Smooth muscle cell (in vitro differentiated cells): ENCODE measurements at regions not wholly inside any gene's neighbourhood (a gene's known extent, or its start where the extent isn't known, plus 50 kb on each side); places are given as distances from the start of the nearest gene placed in this dataset.

Experiments used
- DNase-seq: peaks from one replicate; lab custom pipeline; 2025; ENCODE audit not compliant: unreplicated experiment; lab: John Stamatoyannopoulos, UW
- H2AFZ ChIP-seq: fragments of 200-600 bp; sonication (generic); 2 replicates; pipeline ENCODE4 v1.6.0; 2016; ENCODE audit warnings: antibody characterized with exemption, low read depth, mild to moderate bottlenecking
- H3F3A ChIP-seq: fragments of 200-600 bp; sonication (generic); 2 replicates; pipeline ENCODE4 v1.6.0; 2017; ENCODE audit warnings: antibody characterized with exemption, low read depth
- H3K27ac ChIP-seq: fragments of 200-600 bp; sonication (generic); 2 replicates; pipeline ENCODE4 v1.5.1; 2016; ENCODE audit warnings: low read depth, mild to moderate bottlenecking
- H3K27me3 ChIP-seq: fragments of 200-600 bp; sonication (generic); 2 replicates; pipeline ENCODE4 v1.6.1; 2016; ENCODE audit warnings: low read depth, mild to moderate bottlenecking
- H3K36me3 ChIP-seq: fragments of 200-600 bp; sonication (generic); 2 replicates; pipeline ENCODE4 v1.5.1; 2016; ENCODE audit warnings: low read depth
- H3K4me1 ChIP-seq: fragments of 200-600 bp; sonication (generic); 2 replicates; pipeline ENCODE4 v1.5.1; 2016; ENCODE audit warnings: low read depth
- H3K4me2 ChIP-seq: fragments of 200-600 bp; sonication (generic); 2 replicates; pipeline ENCODE4 v1.6.0; 2016; ENCODE audit warnings: mild to moderate bottlenecking
- H3K4me3 ChIP-seq: fragments of 200-600 bp; sonication (generic); 2 replicates; pipeline ENCODE4 v1.5.1; 2016; ENCODE audit warnings: mild to moderate bottlenecking
- H3K79me2 ChIP-seq: fragments of 200-600 bp; sonication (generic); 2 replicates; pipeline ENCODE4 v1.6.0; 2016; ENCODE audit warnings: low read depth, mild to moderate bottlenecking
- H3K9ac ChIP-seq: fragments of 200-600 bp; sonication (generic); 2 replicates; pipeline ENCODE4 v1.6.0; 2016; ENCODE audit warnings: low read depth
- H3K9me3 ChIP-seq: fragments of 200-600 bp; sonication (generic); replicated peaks from 2 replicates; pipeline ENCODE4 v1.5.1; 2016; ENCODE audit warnings: low read depth
- H4K20me1 ChIP-seq: fragments of 200-600 bp; sonication (generic); 2 replicates; pipeline ENCODE4 v1.6.0; 2016; ENCODE audit warnings: low read depth
- WGBS: methylation state at CpG from one replicate; pipeline ENCODE4 v1.1.7; 2016; ENCODE audit warnings: low lambda C conversion rate; 5-methylcytosine and 5-hydroxymethylcytosine counted together
- TF ChIP-seq, protein P1 (sequence below): fragments of 200-600 bp; sonication (generic); IDR thresholded peaks from 2 replicates; pipeline ENCODE4 v1.5.1; 2017; ENCODE audit warnings: borderline replicate concordance, mild to moderate bottlenecking, antibody characterized with exemption; ENCODE audit not compliant: insufficient read depth, poor library complexity, severe bottlenecking

DNA sequence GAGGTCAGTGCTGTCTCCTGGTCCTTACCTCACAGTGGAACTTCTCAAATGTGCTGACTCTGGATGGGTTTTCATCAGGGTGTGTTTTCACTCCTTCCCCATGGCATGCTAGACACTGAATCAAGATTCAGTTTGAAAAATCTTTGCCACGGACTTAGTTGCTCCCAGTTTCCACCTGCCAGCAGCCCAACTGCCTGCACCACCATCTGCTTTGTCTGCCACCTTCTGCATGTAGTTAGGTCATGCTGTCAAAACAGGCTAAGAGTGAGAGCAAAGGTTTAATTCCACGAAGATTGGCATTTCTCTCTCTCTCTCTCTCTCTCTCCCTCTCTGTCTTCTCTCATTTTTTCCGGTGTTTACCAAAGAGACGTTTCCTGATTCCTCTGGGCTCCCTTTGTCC, 258.0 kb upstream of the EDNRA start:
- no peak for DNase-seq
- no peak overlapping the region for H2AFZ ChIP-seq
- no peaks in the 10 kb centered on the region for H3K36me3 ChIP-seq
- no peak overlapping the region for H3K4me2 ChIP-seq
- H3K27ac ChIP-seq: no peak overlapping the region
- no peaks in the 10 kb centered on the region for H3F3A ChIP-seq
- no peak overlapping the region for H3K4me3 ChIP-seq
- H3K27me3 ChIP-seq: no peaks in the 10 kb centered on the region
- no peaks in the 10 kb centered on the region for H3K4me1 ChIP-seq
- 82% methylated on average over 4 of the region's 4 CpGs for WGBS
- H4K20me1 ChIP-seq: no peaks in the 10 kb centered on the region
- no peaks in the 10 kb centered on the region for H3K79me2 ChIP-seq
- TF ChIP-seq, protein P1, sequence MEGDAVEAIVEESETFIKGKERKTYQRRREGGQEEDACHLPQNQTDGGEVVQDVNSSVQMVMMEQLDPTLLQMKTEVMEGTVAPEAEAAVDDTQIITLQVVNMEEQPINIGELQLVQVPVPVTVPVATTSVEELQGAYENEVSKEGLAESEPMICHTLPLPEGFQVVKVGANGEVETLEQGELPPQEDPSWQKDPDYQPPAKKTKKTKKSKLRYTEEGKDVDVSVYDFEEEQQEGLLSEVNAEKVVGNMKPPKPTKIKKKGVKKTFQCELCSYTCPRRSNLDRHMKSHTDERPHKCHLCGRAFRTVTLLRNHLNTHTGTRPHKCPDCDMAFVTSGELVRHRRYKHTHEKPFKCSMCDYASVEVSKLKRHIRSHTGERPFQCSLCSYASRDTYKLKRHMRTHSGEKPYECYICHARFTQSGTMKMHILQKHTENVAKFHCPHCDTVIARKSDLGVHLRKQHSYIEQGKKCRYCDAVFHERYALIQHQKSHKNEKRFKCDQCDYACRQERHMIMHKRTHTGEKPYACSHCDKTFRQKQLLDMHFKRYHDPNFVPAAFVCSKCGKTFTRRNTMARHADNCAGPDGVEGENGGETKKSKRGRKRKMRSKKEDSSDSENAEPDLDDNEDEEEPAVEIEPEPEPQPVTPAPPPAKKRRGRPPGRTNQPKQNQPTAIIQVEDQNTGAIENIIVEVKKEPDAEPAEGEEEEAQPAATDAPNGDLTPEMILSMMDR: no peak
- no peaks in the 10 kb centered on the region for H3K9me3 ChIP-seq
- no peak overlapping the region for H3K9ac ChIP-seq

DNA sequence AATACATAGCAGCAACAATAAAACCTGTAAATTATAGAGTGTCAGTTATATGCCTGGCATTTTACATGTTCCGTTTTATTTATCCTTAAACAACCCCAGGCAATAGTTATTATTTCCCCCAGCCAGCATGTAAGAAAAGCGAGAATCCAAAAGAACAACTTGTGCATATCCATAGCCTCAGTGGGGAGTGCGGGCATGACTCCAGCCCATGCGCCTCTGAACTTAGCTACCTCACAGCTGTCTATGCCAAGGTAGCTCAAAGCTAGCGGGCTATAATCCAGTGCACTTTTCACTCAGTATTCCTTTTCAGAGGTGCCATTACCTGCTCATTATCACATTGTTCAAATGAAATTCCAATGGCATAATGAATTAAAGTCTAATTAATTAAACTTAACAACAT, 257.3 kb upstream of the EDNRA start:
- Histone ChIP-seq H2AFZ (no peak overlapping the region), H3K9me3 (no peaks in the 10 kb centered on the region), H3K27ac (no peak overlapping the region), H3K36me3 (no peaks in the 10 kb centered on the region), H3K4me1 (no peaks in the 10 kb centered on the region), H3K9ac (no peak overlapping the region), H3K27me3 (no peaks in the 10 kb centered on the region), H3K79me2 (no peaks in the 10 kb centered on the region), H3K4me2 (no peak overlapping the region), H3K4me3 (no peak overlapping the region), H4K20me1 (no peaks in the 10 kb centered on the region), H3F3A (no peaks in the 10 kb centered on the region)
- TF ChIP-seq, protein P1: no peak
- 94% methylated on average over 5 of the region's 5 CpGs for WGBS
- DNase-seq: no peak

DNA sequence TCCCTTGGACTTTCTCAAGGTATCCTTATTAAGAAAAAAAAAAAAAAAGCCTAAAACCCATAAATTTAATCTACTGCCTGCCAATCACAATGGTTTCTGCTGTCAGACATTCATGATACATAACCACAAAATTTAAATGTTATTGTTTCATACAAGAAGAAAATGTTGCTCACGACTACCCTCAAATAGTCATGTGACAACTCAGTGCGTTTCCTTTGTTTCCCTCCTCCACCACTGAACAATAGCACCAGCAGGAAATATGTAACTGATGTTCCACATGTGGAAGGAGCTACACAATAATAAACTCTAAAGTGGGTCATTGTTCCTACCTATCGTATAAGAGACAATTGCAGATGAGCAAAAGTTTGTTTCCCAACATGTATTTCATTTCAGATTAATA, 244.1 kb upstream of the EDNRA start:
- H2AFZ ChIP-seq: no peak overlapping the region
- no peaks in the 10 kb centered on the region for H3K79me2 ChIP-seq
- H3K27me3 ChIP-seq: no peaks in the 10 kb centered on the region
- H3K4me1 ChIP-seq: no peaks in the 10 kb centered on the region
- no peaks in the 10 kb centered on the region for H4K20me1 ChIP-seq
- TF ChIP-seq, protein P1: no peak
- 86% methylated on average over 3 of the region's 3 CpGs for WGBS
- no peaks in the 10 kb centered on the region for H3K9me3 ChIP-seq
- no peak overlapping the region for H3K4me2 ChIP-seq
- DNase-seq: no peak
- H3K9ac ChIP-seq: no peak overlapping the region
- H3F3A ChIP-seq: no peaks in the 10 kb centered on the region
- H3K36me3 ChIP-seq: no peaks in the 10 kb centered on the region
- no peak overlapping the region for H3K27ac ChIP-seq
- no peak overlapping the region for H3K4me3 ChIP-seq

DNA sequence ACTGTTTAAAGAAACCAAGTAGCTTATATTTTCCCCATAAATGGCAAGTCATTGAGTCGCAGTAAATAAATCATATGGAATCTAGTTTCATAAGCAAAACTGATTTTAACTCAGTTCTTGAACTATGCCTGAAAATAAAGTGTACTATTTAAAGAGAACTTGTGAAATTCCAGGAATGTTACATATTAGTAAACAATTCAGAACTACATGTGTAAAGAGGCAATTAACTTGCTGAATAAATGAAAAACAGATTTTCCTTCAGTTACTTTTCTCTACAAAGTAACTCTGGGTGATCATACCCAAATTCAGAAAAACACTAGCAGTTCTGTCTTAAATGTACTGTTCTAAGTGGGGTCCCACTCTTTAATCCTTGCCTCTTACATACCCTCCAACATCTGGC, 236.1 kb upstream of the EDNRA start:
- no peak overlapping the region for H3K4me2 ChIP-seq
- H3K27ac ChIP-seq: no peak overlapping the region
- no peaks in the 10 kb centered on the region for H3K4me1 ChIP-seq
- H3K36me3 ChIP-seq: no peaks in the 10 kb centered on the region
- no peaks in the 10 kb centered on the region for H3F3A ChIP-seq
- no peak overlapping the region for H3K9ac ChIP-seq
- H2AFZ ChIP-seq: no peak overlapping the region
- DNase-seq: no peak
- H3K4me3 ChIP-seq: no peak overlapping the region
- no peaks in the 10 kb centered on the region for H3K27me3 ChIP-seq
- WGBS: 3% methylated on average over 1 of the region's 1 CpG
- TF ChIP-seq, protein P1: no peak
- H3K9me3 ChIP-seq: no peaks in the 10 kb centered on the region
- H3K79me2 ChIP-seq: no peaks in the 10 kb centered on the region
- no peaks in the 10 kb centered on the region for H4K20me1 ChIP-seq
